ENCODE measurements at regions not wholly inside any gene's neighbourhood (a gene's known extent, or its start where the extent isn't known, plus 50 kb on each side); places are given as distances from the start of the nearest gene placed in this dataset.

- in situ Hi-C loops (cut with MboI; ENCODE audit: low sequenced_read_pairs, unreplicated experiment): no loop called here
- DNase-seq (ENCODE audit: low spot score): no peak
- TF ChIP-seq CTCF (IDR thresholded peaks at IDR 0.05; ENCODE audit: borderline replicate concordance, control extremely low read depth, extremely low read depth, insufficient read depth, missing control alignments): no peak
These were observed 125.1 kb upstream of the BTBD3 start for GRCh38 chr20:11792568-11792953.

- no peak for TF ChIP-seq CTCF (IDR thresholded peaks at IDR 0.05; ENCODE audit: borderline replicate concordance, control extremely low read depth, extremely low read depth, insufficient read depth, missing control alignments)
- DNase-seq (ENCODE audit: low spot score): no peak
- in situ Hi-C loops (cut with MboI; ENCODE audit: low sequenced_read_pairs, unreplicated experiment): no loop called here
These were observed 123.2 kb upstream of the BTBD3 start for GRCh38 chr20:11794525-11794924.

GRCh38 chr20:11795071-11795615 is 122.5 kb upstream of the BTBD3 start:
- TF ChIP-seq CTCF (IDR thresholded peaks at IDR 0.05; ENCODE audit: borderline replicate concordance, control extremely low read depth, extremely low read depth, insufficient read depth, missing control alignments): no peak
- no peak for DNase-seq (ENCODE audit: low spot score)
- in situ Hi-C loops (cut with MboI; ENCODE audit: low sequenced_read_pairs, unreplicated experiment): no loop called here

- in situ Hi-C loops (cut with MboI; ENCODE audit: low sequenced_read_pairs, unreplicated experiment): no loop called here
- no peak for DNase-seq (ENCODE audit: low spot score)
These were observed 121.7 kb upstream of the BTBD3 start for GRCh38 chr20:11796026-11796425.

GRCh38 chr20:11797156-11797555 is 120.5 kb upstream of the BTBD3 start:
- in situ Hi-C loops (cut with MboI; ENCODE audit: low sequenced_read_pairs, unreplicated experiment): no loop called here
- DNase-seq (ENCODE audit: low spot score): no peak
- no peak for TF ChIP-seq CTCF (IDR thresholded peaks at IDR 0.05; ENCODE audit: borderline replicate concordance, control extremely low read depth, extremely low read depth, insufficient read depth, missing control alignments)

More at GRCh38 chr20:11796026-11796425, 121.7 kb upstream of the BTBD3 start:
- no peak for TF ChIP-seq CTCF (IDR thresholded peaks at IDR 0.05; ENCODE audit: borderline replicate concordance, control extremely low read depth, extremely low read depth, insufficient read depth, missing control alignments)

- DNase-seq (ENCODE audit: low spot score): no peak
- in situ Hi-C loops (cut with MboI; ENCODE audit: low sequenced_read_pairs, unreplicated experiment): no loop called here
These were observed 118.4 kb upstream of the BTBD3 start for GRCh38 chr20:11799281-11799684.

More at GRCh38 chr20:11799281-11799684, 118.4 kb upstream of the BTBD3 start:
- no peak for TF ChIP-seq CTCF (IDR thresholded peaks at IDR 0.05; ENCODE audit: borderline replicate concordance, control extremely low read depth, extremely low read depth, insufficient read depth, missing control alignments)

Measured in GM13976 (cell line).